ENCODE measurements at regions not wholly inside any gene's neighbourhood (a gene's known extent, or its start where the extent isn't known, plus 50 kb on each side); places are given as distances from the start of the nearest gene placed in this dataset.

- Mint-ChIP-seq H3K4me1 (no peaks in the 10 kb centered on the region), H3K27ac (no peak overlapping the region), H3K4me3 (no peak overlapping the region), H3K36me3 (ENCODE audit: low read depth) (no peaks in the 10 kb centered on the region), H3K27me3 (no peaks in the 10 kb centered on the region)
- no peaks in the 10 kb centered on the region for H3K9me3 ChIP-seq (ENCODE audit: control insufficient read depth, low read length, poor library complexity, severe bottlenecking)
- DNase-seq (no peak), ATAC-seq (no peak)
Measured at GRCh38 chr4:23365871-23366556, 523.8 kb downstream of the PPARGC1A start.

DNA sequence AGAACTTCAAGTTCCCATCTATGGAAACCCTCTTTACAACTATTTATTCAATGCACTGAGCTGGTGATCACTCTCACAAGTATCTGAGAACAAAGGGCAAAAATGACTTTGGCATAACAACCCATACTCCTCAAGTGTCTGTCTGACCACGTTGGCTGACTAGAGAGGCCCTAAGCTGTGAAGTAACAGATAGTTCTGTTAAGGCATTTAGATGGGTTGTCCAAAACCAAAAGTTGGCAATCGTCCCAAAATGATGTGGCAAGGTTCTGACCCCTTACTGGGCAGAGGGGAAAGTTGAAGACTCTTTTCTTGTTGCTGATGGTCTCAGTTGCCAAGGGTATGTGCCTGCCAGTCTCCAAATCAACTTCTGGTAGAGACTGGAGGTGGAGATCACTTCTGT lies 524.8 kb downstream of the PPARGC1A start:
- Mint-ChIP-seq H3K27ac (no peak overlapping the region), H3K27me3 (no peaks in the 10 kb centered on the region), H3K36me3 (ENCODE audit: low read depth) (no peaks in the 10 kb centered on the region), H3K4me1 (no peaks in the 10 kb centered on the region), H3K4me3 (no peak overlapping the region)
- ATAC-seq (no peak), DNase-seq (no peak)
- H3K9me3 ChIP-seq (ENCODE audit: control insufficient read depth, low read length, poor library complexity, severe bottlenecking) = no peaks in the 10 kb centered on the region

- no peak overlapping the region for H3K4me3 Mint-ChIP-seq
- no peaks in the 10 kb centered on the region for H3K36me3 Mint-ChIP-seq (ENCODE audit: low read depth)
- H3K27ac Mint-ChIP-seq = no peak overlapping the region
- DNase-seq (no peak), ATAC-seq (no peak)
- no peaks in the 10 kb centered on the region for H3K27me3 Mint-ChIP-seq
- no peaks in the 10 kb centered on the region for H3K4me1 Mint-ChIP-seq
- no peaks in the 10 kb centered on the region for H3K9me3 ChIP-seq (ENCODE audit: control insufficient read depth, low read length, poor library complexity, severe bottlenecking)
Measured at GRCh38 chr4:23364167-23364566, 525.7 kb downstream of the PPARGC1A start.

GRCh38 chr4:23361453-23361852 lies 528.4 kb downstream of the PPARGC1A start:
- Mint-ChIP-seq H3K4me3 (no peak overlapping the region), H3K36me3 (ENCODE audit: low read depth) (no peaks in the 10 kb centered on the region), H3K27me3 (no peaks in the 10 kb centered on the region), H3K4me1 (no peaks in the 10 kb centered on the region), H3K27ac (no peak overlapping the region)
- no peaks in the 10 kb centered on the region for H3K9me3 ChIP-seq (ENCODE audit: control insufficient read depth, low read length, poor library complexity, severe bottlenecking)
- ATAC-seq (no peak), DNase-seq (no peak)

- Mint-ChIP-seq H3K27ac (no peak overlapping the region), H3K36me3 (ENCODE audit: low read depth) (no peaks in the 10 kb centered on the region), H3K4me1 (no peaks in the 10 kb centered on the region), H3K27me3 (no peaks in the 10 kb centered on the region), H3K4me3 (no peak overlapping the region)
- ATAC-seq = no peak
- no peak for DNase-seq
- no peaks in the 10 kb centered on the region for H3K9me3 ChIP-seq (ENCODE audit: control insufficient read depth, low read length, poor library complexity, severe bottlenecking)
Measured at GRCh38 chr4:23360718-23361117, 529.1 kb downstream of the PPARGC1A start.

GRCh38 chr4:23355258-23355657 lies 534.6 kb downstream of the PPARGC1A start:
- H3K4me3 Mint-ChIP-seq = no peak overlapping the region
- H3K36me3 Mint-ChIP-seq (ENCODE audit: low read depth) = no peaks in the 10 kb centered on the region
- DNase-seq = no peak
- no peak for ATAC-seq
- H3K4me1 Mint-ChIP-seq = no peaks in the 10 kb centered on the region
- H3K27me3 Mint-ChIP-seq = no peaks in the 10 kb centered on the region
- H3K27ac Mint-ChIP-seq = no peak overlapping the region
- H3K9me3 ChIP-seq (ENCODE audit: control insufficient read depth, low read length, poor library complexity, severe bottlenecking) = no peaks in the 10 kb centered on the region

- DNase-seq = no peak
- no peaks in the 10 kb centered on the region for H3K9me3 ChIP-seq (ENCODE audit: control insufficient read depth, low read length, poor library complexity, severe bottlenecking)
- ATAC-seq = no peak
- no peak overlapping the region for H3K4me3 Mint-ChIP-seq
- no peaks in the 10 kb centered on the region for H3K27me3 Mint-ChIP-seq
- H3K36me3 Mint-ChIP-seq (ENCODE audit: low read depth) = no peaks in the 10 kb centered on the region
- no peak overlapping the region for H3K27ac Mint-ChIP-seq
- H3K4me1 Mint-ChIP-seq = no peaks in the 10 kb centered on the region
Measured at GRCh38 chr4:23353200-23353599, 536.6 kb downstream of the PPARGC1A start.

DNA sequence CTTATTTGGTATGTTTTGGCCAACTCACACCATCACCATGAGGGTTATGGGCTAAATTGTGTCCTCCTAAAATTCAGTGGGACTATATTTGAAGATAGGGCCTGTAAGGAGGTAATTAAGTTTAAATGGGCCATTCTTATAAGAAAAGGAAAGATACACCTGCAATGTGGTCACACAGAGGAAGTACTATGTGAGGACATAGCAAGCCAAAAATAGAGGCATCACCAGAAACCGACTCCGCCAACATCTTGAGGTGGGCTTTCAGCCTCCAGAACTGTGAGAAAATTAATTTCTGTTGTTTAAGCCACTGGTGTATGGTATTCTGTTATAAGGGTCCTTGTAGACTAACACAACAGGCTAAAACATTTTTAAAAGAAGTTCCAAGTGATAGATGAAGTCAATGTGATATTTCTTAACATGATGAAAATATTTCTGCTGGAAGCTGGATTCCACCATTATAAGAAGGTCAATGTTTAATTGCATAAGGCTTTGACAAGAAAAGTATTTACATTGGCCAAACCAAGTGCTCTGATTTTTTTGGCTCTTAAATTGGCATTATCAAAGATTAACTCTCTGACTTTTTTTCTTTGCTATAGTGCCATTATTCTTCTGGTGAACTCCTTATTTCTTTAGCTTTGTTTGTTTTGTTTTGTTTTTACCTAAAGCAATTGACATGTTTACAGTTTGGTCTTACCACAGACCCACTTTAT lies 540.9 kb downstream of the PPARGC1A start:
- no peaks in the 10 kb centered on the region for H3K4me1 Mint-ChIP-seq
- H3K27ac Mint-ChIP-seq = no peak overlapping the region
- H3K9me3 ChIP-seq (ENCODE audit: control insufficient read depth, low read length, poor library complexity, severe bottlenecking) = no peaks in the 10 kb centered on the region
- DNase-seq = no peak
- no peaks in the 10 kb centered on the region for H3K36me3 Mint-ChIP-seq (ENCODE audit: low read depth)
- H3K27me3 Mint-ChIP-seq = no peaks in the 10 kb centered on the region
- H3K4me3 Mint-ChIP-seq = no peak overlapping the region
- ATAC-seq = no peak

DNA sequence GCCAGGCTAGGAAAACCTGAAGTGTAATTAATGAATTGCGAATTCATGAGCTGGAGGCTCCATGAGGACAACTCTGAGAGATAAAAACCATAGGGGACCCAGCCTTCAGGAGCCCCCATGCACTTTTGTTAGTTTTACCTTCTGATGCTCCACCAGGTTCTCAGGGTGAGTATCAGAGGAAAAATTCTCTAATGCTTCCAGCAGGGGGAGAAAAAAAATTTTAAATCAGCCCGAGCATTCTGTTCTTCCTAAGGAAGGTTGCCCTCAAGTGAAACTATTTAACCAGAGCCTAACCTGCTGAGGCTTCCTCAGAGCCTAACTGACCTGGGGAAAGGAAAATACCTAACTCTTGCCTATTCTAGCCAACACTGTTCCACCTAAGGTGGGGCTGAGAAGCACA lies 552.6 kb downstream of the PPARGC1A start:
- Mint-ChIP-seq H3K4me1 (peaks cover 8% of the 10 kb centered on the region), H3K27me3 (no peaks in the 10 kb centered on the region), H3K4me3 (no peak overlapping the region), H3K27ac (no peak overlapping the region), H3K36me3 (ENCODE audit: low read depth) (no peaks in the 10 kb centered on the region)
- ATAC-seq (no peak), DNase-seq (no peak)
- no peaks in the 10 kb centered on the region for H3K9me3 ChIP-seq (ENCODE audit: control insufficient read depth, low read length, poor library complexity, severe bottlenecking)

DNA sequence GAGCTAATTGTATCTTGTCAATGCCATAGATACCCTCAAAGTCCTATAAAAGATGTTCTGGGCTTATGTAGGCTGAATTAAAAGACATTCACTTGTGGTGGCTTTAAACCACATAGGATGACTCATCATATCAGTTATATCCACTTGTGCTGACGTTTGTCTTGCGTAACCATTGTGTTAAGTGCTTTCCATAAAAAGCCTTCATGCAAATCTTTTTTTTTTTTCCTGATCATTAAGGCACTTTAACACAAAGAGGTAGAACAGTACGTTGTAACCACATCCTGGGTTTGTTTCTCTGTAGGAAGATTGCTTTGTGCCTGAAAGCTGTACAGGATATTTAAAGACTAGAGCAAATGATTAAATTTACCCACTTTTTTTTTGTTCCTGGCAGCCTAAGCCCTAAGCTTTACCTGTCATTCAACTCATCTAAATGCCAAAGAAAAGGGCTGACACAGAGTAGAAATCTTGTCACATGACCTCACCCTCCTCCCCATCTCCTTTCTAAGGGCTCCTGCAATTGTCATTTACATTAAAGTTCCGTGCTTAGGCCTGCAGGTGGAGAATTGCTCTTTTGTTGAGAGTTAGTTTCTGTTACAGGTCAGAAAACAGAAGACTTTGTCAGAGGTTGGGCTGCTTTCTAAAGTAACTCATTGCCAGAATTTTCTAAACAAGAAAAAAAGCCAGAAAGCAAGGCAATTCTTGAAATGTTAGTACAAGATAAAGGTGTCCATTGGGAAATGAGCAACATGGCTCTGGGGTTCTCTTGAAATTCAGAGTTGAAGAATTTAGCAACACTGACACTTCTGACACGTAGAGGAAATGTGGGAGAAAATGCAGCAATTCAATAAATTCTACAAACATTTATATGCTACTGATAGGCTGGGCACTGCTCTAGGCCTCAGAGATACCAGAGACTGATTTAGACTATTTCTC lies 555.6 kb downstream of the PPARGC1A start:
- ATAC-seq = peak; percentile 86
- Mint-ChIP-seq H3K27me3 (no peaks in the 10 kb centered on the region), H3K4me3 (peak overlapping the region; percentile 46), H3K36me3 (ENCODE audit: low read depth) (no peaks in the 10 kb centered on the region), H3K27ac (peak overlapping the region; percentile 76), H3K4me1 (peaks cover 8% of the 10 kb centered on the region)
- no peaks in the 10 kb centered on the region for H3K9me3 ChIP-seq (ENCODE audit: control insufficient read depth, low read length, poor library complexity, severe bottlenecking)
- no peak for DNase-seq

DNA sequence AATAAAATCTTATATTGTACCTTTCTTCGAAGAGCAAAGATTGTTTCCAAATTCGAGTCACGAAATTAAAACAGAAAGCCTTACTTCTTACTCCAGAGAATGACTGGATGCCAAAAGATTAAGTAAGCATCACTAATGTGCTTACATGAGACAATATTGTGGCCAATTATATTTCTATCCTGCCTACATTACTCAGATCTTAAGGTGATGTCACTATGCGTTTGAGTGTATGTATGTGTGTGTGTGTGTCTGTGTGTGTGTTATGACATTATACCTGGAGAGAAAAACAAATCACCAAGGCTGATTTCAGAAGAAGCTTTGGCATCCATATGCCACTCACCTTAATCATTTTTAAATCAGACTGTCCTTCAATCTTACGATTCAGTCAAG lies 556.3 kb downstream of the PPARGC1A start:
- peak overlapping the region; percentile 76 for H3K27ac Mint-ChIP-seq
- ATAC-seq = peak; percentile 56

DNA sequence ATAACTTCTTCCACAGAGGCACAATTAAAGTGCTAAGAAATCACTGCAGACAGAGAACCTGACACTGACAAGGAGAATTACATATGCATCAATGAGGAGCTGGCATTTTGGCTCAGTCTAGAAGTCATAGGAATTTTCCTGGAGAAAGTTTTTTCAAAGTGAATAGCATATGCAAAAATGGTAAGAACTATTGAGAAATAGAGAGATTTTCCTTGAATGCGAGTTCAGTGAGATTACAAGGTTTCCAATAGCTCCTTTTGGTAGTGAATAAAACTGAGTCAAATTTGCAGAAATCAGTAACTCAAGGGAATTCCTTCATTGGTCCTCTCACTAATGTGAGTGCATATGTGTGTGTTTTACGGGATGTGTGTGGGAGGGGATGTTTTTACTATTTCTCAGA lies 557.5 kb downstream of the PPARGC1A start:
- Mint-ChIP-seq H3K36me3 (ENCODE audit: low read depth) (no peaks in the 10 kb centered on the region), H3K4me3 (no peak overlapping the region), H3K27ac (no peak overlapping the region), H3K4me1 (peaks cover 8% of the 10 kb centered on the region), H3K27me3 (no peaks in the 10 kb centered on the region)
- no peak for ATAC-seq
- H3K9me3 ChIP-seq (ENCODE audit: control insufficient read depth, low read length, poor library complexity, severe bottlenecking) = no peaks in the 10 kb centered on the region
- no peak for DNase-seq

More for the DNA sequence above, 556.3 kb downstream of the PPARGC1A start:
- Mint-ChIP-seq H3K4me3 (peak overlapping the region; percentile 46), H3K36me3 (ENCODE audit: low read depth) (no peaks in the 10 kb centered on the region), H3K27me3 (no peaks in the 10 kb centered on the region), H3K4me1 (peaks cover 8% of the 10 kb centered on the region)
- no peak for DNase-seq
- no peaks in the 10 kb centered on the region for H3K9me3 ChIP-seq (ENCODE audit: control insufficient read depth, low read length, poor library complexity, severe bottlenecking)

GRCh38 chr4:23327120-23327519 lies 562.7 kb downstream of the PPARGC1A start:
- Mint-ChIP-seq H3K27ac (no peak overlapping the region), H3K27me3 (no peaks in the 10 kb centered on the region), H3K4me3 (no peak overlapping the region), H3K4me1 (no peaks in the 10 kb centered on the region), H3K36me3 (ENCODE audit: low read depth) (no peaks in the 10 kb centered on the region)
- peaks cover 2% of the 10 kb centered on the region for H3K9me3 ChIP-seq (ENCODE audit: control insufficient read depth, low read length, poor library complexity, severe bottlenecking)
- ATAC-seq (no peak), DNase-seq (no peak)
